T-cell (primary cell): ENCODE measurements at regions not wholly inside any gene's neighbourhood (a gene's known extent, or its start where the extent isn't known, plus 50 kb on each side); places are given as distances from the start of the nearest gene placed in this dataset.

Experiments
- ATAC-seq, 4 experiments: fragments of 200-7000 bp in 3 of 4; fragments of 150-1000 bp in 1 of 4; cut with Tn5 transposase; replicated peaks in 1 of 4; 1 replicate in 3 of 4; 2 replicates in 1 of 4; pipeline ENCODE4 v1.10.0; 2021; ENCODE audit warnings: moderate library complexity in 3 of 4, mild to moderate bottlenecking in 2 of 4, moderate number of reproducible peaks in 1 of 4
- CTCF ChIA-PET, 2 donors: fragments of 300-600 bp; sonication (Branson Sonifier 250); formaldehyde crosslinking; loops; one replicate each; lab custom pipeline; 2022; ENCODE audit warnings: antibody characterized with exemption in 2 of 2; lab: Charles Lee
- POLR2A ChIA-PET, 2 donors: fragments of 300-600 bp; sonication (Branson Sonifier 250); formaldehyde crosslinking; loops; one replicate each; lab custom pipeline; 2022; ENCODE audit warnings: antibody characterized with exemption in 2 of 2; lab: Charles Lee
- DNase-seq, 35 experiments: peaks; one replicate each; pipeline versions ENCODE4 v3.0.0 to v3.0.0-alpha.2; 2013 to 2023
- H3K27ac ChIP-seq: one replicate; pipeline ENCODE4 v1.5.1; 2013; ENCODE audit warnings: low read length
- H3K27me3 ChIP-seq, 2 experiments: replicated peaks in 1 of 2; 1 replicate in 1 of 2; 2 replicates in 1 of 2; pipeline versions ENCODE4 v1.6.1 to v1.7.0; 2013; ENCODE audit warnings: low read length in 1 of 2, mixed read lengths in 1 of 2; ENCODE audit not compliant: control insufficient read depth in 2 of 2, insufficient read depth in 2 of 2; ENCODE audit errors: extremely low read depth in 1 of 2
- H3K36me3 ChIP-seq, 2 donors: 1 replicate in 1 of 2; 2 replicates in 1 of 2; pipeline versions ENCODE4 v1.6.1 to v1.7.0; 2013; ENCODE audit warnings: low read length in 1 of 2; ENCODE audit not compliant: control insufficient read depth in 2 of 2, insufficient read depth in 1 of 2; ENCODE audit errors: extremely low read depth in 1 of 2
- H3K4me1 ChIP-seq, 2 experiments: 1 replicate in 1 of 2; 2 replicates in 1 of 2; pipeline versions ENCODE4 v1.6.1 to v1.7.0; 2013; ENCODE audit warnings: low read length in 2 of 2, mixed read lengths in 1 of 2; ENCODE audit not compliant: insufficient read depth in 2 of 2, control insufficient read depth in 1 of 2; ENCODE audit errors: extremely low read depth in 1 of 2
- H3K4me3 ChIP-seq, 2 donors: 1 replicate in 1 of 2; 2 replicates in 1 of 2; pipeline versions ENCODE4 v1.5.1 to v1.7.0; 2013; ENCODE audit warnings: mild to moderate bottlenecking in 2 of 2, low read length in 1 of 2, moderate library complexity in 1 of 2; ENCODE audit not compliant: control insufficient read depth in 1 of 2; ENCODE audit errors: extremely low read depth in 1 of 2
- H3K9me3 ChIP-seq: 2 replicates; pipeline ENCODE4 v1.7.0; 2013
- H3K27ac Mint-ChIP-seq, 2 donors: one replicate each; pipeline ENCODE4 v1.8.0; 2020 to 2021; ENCODE audit warnings: mild to moderate bottlenecking in 2 of 2, mixed read lengths in 2 of 2
- H3K27me3 Mint-ChIP-seq, 2 donors: one replicate each; pipeline ENCODE4 v1.8.0; 2021 to 2022; ENCODE audit warnings: mixed read lengths in 2 of 2
- H3K36me3 Mint-ChIP-seq: one replicate; pipeline ENCODE4 v1.8.0; 2021; ENCODE audit warnings: mixed read lengths
- H3K4me1 Mint-ChIP-seq, 3 donors: one replicate each; pipeline ENCODE4 v1.8.0; 2020 to 2022; ENCODE audit warnings: mixed read lengths in 3 of 3, mild to moderate bottlenecking in 1 of 3
- H3K4me3 Mint-ChIP-seq, 3 donors: one replicate each; pipeline ENCODE4 v1.8.0; 2020 to 2022; ENCODE audit warnings: mild to moderate bottlenecking in 3 of 3, mixed read lengths in 3 of 3, moderate library complexity in 3 of 3
- H3K9me3 Mint-ChIP-seq, 3 donors: one replicate each; pipeline ENCODE4 v1.8.0; 2020 to 2022; ENCODE audit warnings: mixed read lengths in 3 of 3
- WGBS: methylation state at CpG from one replicate; pipeline ENCODE4 v1.1.5; 2013; ENCODE audit warnings: missing lambda C conversion rate; ENCODE audit not compliant: insufficient coverage; 5-methylcytosine and 5-hydroxymethylcytosine counted together

GRCh38 chrX:63993936-63994335 is 208.9 kb upstream of the ARHGEF9 start:
- Mint-ChIP-seq H3K4me1 (no peaks in the 10 kb centered on the region), H3K9me3 (peaks cover 3 to 9% (median 8%) of the 10 kb centered on the region in 3 donors), H3K4me3 (no peak overlapping the region), H3K27me3 (peaks cover 0 to 3% of the 10 kb centered on the region in 2 donors), H3K36me3 (no peaks in the 10 kb centered on the region), H3K27ac (no peak overlapping the region)
- no peaks in the 10 kb centered on the region for H3K27me3 ChIP-seq
- POLR2A ChIA-PET, result no interaction called here
- H3K4me1 ChIP-seq, result no peaks in the 10 kb centered on the region
- H3K27ac ChIP-seq, result no peak overlapping the region
- no peak for DNase-seq
- WGBS, result no CpG with 5 or more reads among the region's 4 CpGs
- no peak overlapping the region for H3K4me3 ChIP-seq
- ATAC-seq, result no peak
- CTCF ChIA-PET, result no interaction called here
- H3K36me3 ChIP-seq, result no peaks in the 10 kb centered on the region
- no peaks in the 10 kb centered on the region for H3K9me3 ChIP-seq

GRCh38 chrX:63985906-63986305 is 200.9 kb upstream of the ARHGEF9 start:
- no peaks in the 10 kb centered on the region for H3K36me3 ChIP-seq
- no peak for ATAC-seq
- H3K27ac ChIP-seq, result no peak overlapping the region
- no peaks in the 10 kb centered on the region for H3K4me1 ChIP-seq
- H3K27me3 ChIP-seq, result no peaks in the 10 kb centered on the region
- H3K9me3 ChIP-seq, result no peaks in the 10 kb centered on the region
- no peaks in the 10 kb centered on the region for H3K4me1 Mint-ChIP-seq
- peaks cover 0 to 9% of the 10 kb centered on the region in 2 donors for H3K27me3 Mint-ChIP-seq
- peaks cover 0 to 14% (median 8%) of the 10 kb centered on the region in 3 donors for H3K9me3 Mint-ChIP-seq
- no peak overlapping the region for H3K4me3 ChIP-seq
- H3K27ac Mint-ChIP-seq, result no peak overlapping the region
- H3K4me3 Mint-ChIP-seq, result no peak overlapping the region
- no peaks in the 10 kb centered on the region for H3K36me3 Mint-ChIP-seq
- ChIA-PET CTCF (no interaction called here), POLR2A (no interaction called here)
- DNase-seq, result no peak
- 93% methylated on average over 4 of the region's 7 CpGs for WGBS

- H3K4me1 Mint-ChIP-seq, result no peaks in the 10 kb centered on the region
- H3K27ac Mint-ChIP-seq, result no peak overlapping the region
- H3K36me3 Mint-ChIP-seq, result no peaks in the 10 kb centered on the region
- Histone ChIP-seq H3K27ac (no peak overlapping the region), H3K36me3 (no peaks in the 10 kb centered on the region), H3K4me1 (no peaks in the 10 kb centered on the region), H3K4me3 (no peak overlapping the region), H3K27me3 (no peaks in the 10 kb centered on the region), H3K9me3 (no peaks in the 10 kb centered on the region)
- ChIA-PET CTCF (no interaction called here), POLR2A (no interaction called here)
- ATAC-seq (no peak), DNase-seq (no peak)
- WGBS, result no CpG with 5 or more reads among the region's 1 CpG
- peaks cover 8 to 15% (median 9%) of the 10 kb centered on the region in 3 donors for H3K9me3 Mint-ChIP-seq
- no peak overlapping the region for H3K4me3 Mint-ChIP-seq
- peaks cover 0 to 16% of the 10 kb centered on the region in 2 donors for H3K27me3 Mint-ChIP-seq
These were observed 194.5 kb upstream of the ARHGEF9 start for GRCh38 chrX:63979480-63979879.

- no peaks in the 10 kb centered on the region for H3K36me3 Mint-ChIP-seq
- Histone ChIP-seq H3K27ac (no peak overlapping the region), H3K4me3 (no peak overlapping the region), H3K9me3 (no peaks in the 10 kb centered on the region), H3K4me1 (no peaks in the 10 kb centered on the region), H3K36me3 (no peaks in the 10 kb centered on the region), H3K27me3 (no peaks in the 10 kb centered on the region)
- POLR2A ChIA-PET, result no interaction called here
- H3K4me3 Mint-ChIP-seq, result no peak overlapping the region
- H3K27ac Mint-ChIP-seq, result no peak overlapping the region
- H3K27me3 Mint-ChIP-seq, result peaks cover 0 to 11% of the 10 kb centered on the region in 2 donors
- no peaks in the 10 kb centered on the region for H3K4me1 Mint-ChIP-seq
- ATAC-seq (no peak), DNase-seq (no peak)
- WGBS, result no CpG with 5 or more reads among the region's 1 CpG
- H3K9me3 Mint-ChIP-seq, result peaks cover 0 to 18% (median 8%) of the 10 kb centered on the region in 3 donors
- CTCF ChIA-PET, result no interaction called here
These were observed 182.5 kb upstream of the ARHGEF9 start for GRCh38 chrX:63967551-63967950.

- Mint-ChIP-seq H3K4me1 (no peaks in the 10 kb centered on the region), H3K27ac (no peak overlapping the region)
- ATAC-seq, result no peak
These were observed 178.2 kb upstream of the ARHGEF9 start for GRCh38 chrX:63963095-63963784.

GRCh38 chrX:63961964-63962363 is 176.9 kb upstream of the ARHGEF9 start:
- Histone ChIP-seq H3K36me3 (no peaks in the 10 kb centered on the region), H3K4me1 (no peaks in the 10 kb centered on the region), H3K27me3 (no peaks in the 10 kb centered on the region), H3K9me3 (no peaks in the 10 kb centered on the region), H3K4me3 (no peak overlapping the region), H3K27ac (no peak overlapping the region)
- POLR2A ChIA-PET, result no interaction called here
- no CpG with 5 or more reads among the region's 1 CpG for WGBS
- Mint-ChIP-seq H3K9me3 (peaks cover 4 to 20% (median 5%) of the 10 kb centered on the region in 3 donors), H3K27ac (no peak overlapping the region), H3K4me1 (no peaks in the 10 kb centered on the region), H3K36me3 (no peaks in the 10 kb centered on the region), H3K27me3 (peaks cover 0 to 5% of the 10 kb centered on the region in 2 donors), H3K4me3 (no peak overlapping the region)
- CTCF ChIA-PET, result no interaction called here
- no peak for ATAC-seq
- no peak for DNase-seq

More at GRCh38 chrX:63963095-63963784, 178.2 kb upstream of the ARHGEF9 start:
- Histone ChIP-seq H3K27ac (no peak overlapping the region), H3K9me3 (no peaks in the 10 kb centered on the region), H3K4me1 (no peaks in the 10 kb centered on the region), H3K36me3 (no peaks in the 10 kb centered on the region), H3K4me3 (no peak overlapping the region), H3K27me3 (no peaks in the 10 kb centered on the region)
- Mint-ChIP-seq H3K9me3 (peaks cover 3 to 19% (median 8%) of the 10 kb centered on the region in 3 donors), H3K4me3 (no peak overlapping the region), H3K36me3 (no peaks in the 10 kb centered on the region), H3K27me3 (peaks cover 0 to 5% of the 10 kb centered on the region in 2 donors)
- ChIA-PET POLR2A (no interaction called here), CTCF (no interaction called here)
- no CpG with 5 or more reads among the region's 2 CpGs for WGBS
- DNase-seq, result no peak
